GM12878 (cell line): ENCODE measurements at regions not wholly inside any gene's neighbourhood (a gene's known extent, or its start where the extent isn't known, plus 50 kb on each side); places are given as distances from the start of the nearest gene placed in this dataset.

Experiments used
- ATF7 ChIP-seq: fragments of 450-650 bp; IDR thresholded peaks from 2 replicates; pipeline ENCODE4 v1.6.1; 2016; ENCODE audit warnings: low read depth, mild to moderate bottlenecking
- CBX3 ChIP-seq: fragments of 200-600 bp; sonication (generic); IDR thresholded peaks from 2 replicates; pipeline ENCODE4 v1.6.1; 2016; ENCODE audit warnings: low read depth, borderline replicate concordance
- E2F4 ChIP-seq: IDR thresholded peaks from 2 replicates; pipeline ENCODE4 v1.6.1; 2012; ENCODE audit warnings: low read depth, low read length, improper control_type of control experiment
- ESRRA ChIP-seq: IDR thresholded peaks from 2 replicates; pipeline ENCODE4 v1.6.1; 2012; ENCODE audit warnings: mild to moderate bottlenecking, low read length, improper control_type of control experiment
- ETV6 ChIP-seq, 2 experiments: fragments of 450-650 bp in 1 of 2; IDR thresholded peaks in 1 of 2; conservative IDR thresholded peaks in 1 of 2; 2 replicates each; pipeline ENCODE4 v1.6.1; 2014; ENCODE audit warnings: antibody characterized with exemption in 1 of 2, borderline replicate concordance in 1 of 2, low read depth in 1 of 2, mild to moderate bottlenecking in 1 of 2, moderate library complexity in 1 of 2
- FOS ChIP-seq: IDR thresholded peaks from 3 replicates; pipeline ENCODE4 v1.6.1; 2011; ENCODE audit warnings: borderline replicate concordance; ENCODE audit not compliant: insufficient read length; ENCODE audit errors: extremely low read depth
- PAX8 ChIP-seq: fragments of 450-650 bp; IDR thresholded peaks from 2 replicates; pipeline ENCODE4 v1.6.1; 2017; ENCODE audit warnings: mild to moderate bottlenecking, moderate library complexity
- ZNF592 ChIP-seq: fragments of 450-650 bp; IDR thresholded peaks from 2 replicates; pipeline ENCODE4 v1.6.1; 2017; ENCODE audit warnings: mild to moderate bottlenecking, moderate library complexity

DNA sequence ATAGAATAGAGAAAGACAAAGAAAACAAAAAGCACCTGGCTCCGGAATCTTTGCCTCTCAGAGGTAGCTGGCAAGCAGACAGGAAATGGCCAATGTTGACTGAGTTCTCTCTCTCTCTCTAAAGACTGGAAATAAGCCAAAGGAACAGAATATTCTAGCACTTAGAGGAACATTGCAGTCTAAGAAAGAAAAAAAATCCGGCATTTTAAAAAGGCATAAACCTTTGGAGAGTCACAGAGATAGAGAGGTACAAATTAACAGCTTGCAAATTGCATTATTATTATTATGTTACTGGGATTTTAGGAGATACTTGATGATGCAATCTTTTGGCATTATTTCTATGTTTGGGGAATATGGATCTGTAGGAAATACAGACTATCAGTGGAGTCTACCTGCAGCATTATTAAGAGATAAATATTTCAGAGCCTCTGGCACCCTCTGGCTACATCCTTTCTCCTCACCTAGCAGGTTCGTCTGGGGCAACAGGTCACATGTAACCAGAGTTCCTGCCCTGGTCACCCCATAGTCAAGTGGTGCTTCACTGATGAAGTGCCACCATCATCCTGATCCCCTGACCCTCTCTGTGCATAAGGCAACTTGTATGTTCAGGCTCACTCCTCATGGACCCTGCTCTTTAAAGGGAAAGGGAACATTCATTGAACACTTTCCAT is 318.9 kb upstream of the ACVR2A start (continued):
- no peak for TF ChIP-seq ETV6 (conservative IDR thresholded peaks at IDR 0.05 in 1 of 2, IDR thresholded peaks at IDR 0.05 in 1 of 2; ENCODE audit: borderline replicate concordance in 1 of 2, low read depth in 1 of 2)
- no peak for TF ChIP-seq E2F4
- TF ChIP-seq CBX3: no peak
- TF ChIP-seq ESRRA: no peak
- no peak for TF ChIP-seq PAX8
- TF ChIP-seq FOS: no peak
- TF ChIP-seq ZNF592: no peak
- TF ChIP-seq ATF7: no peak
